Tibial nerve (tissue), 4 donors: ENCODE measurements at regions not wholly inside any gene's neighbourhood (a gene's known extent, or its start where the extent isn't known, plus 50 kb on each side); places are given as distances from the start of the nearest gene placed in this dataset.
A peak's percentile ranks its signal among the peaks of the same experiment; 100 is the strongest.

Source experiments
- DNase-seq, 2 donors: peaks; one replicate each; pipeline ENCODE4 v3.0.0-alpha.2; 2019; ENCODE audit warnings: low spot score in 2 of 2
- H3K27ac ChIP-seq, 4 donors: fragments of 200-600 bp; sonication (generic) in 3 of 4; one replicate each; pipeline ENCODE4 v1.5.1; 2017 to 2019; ENCODE audit warnings: mild to moderate bottlenecking in 1 of 4
- H3K27me3 ChIP-seq, 2 donors: fragments of 200-600 bp; sonication (generic) in 1 of 2; one replicate each; pipeline versions ENCODE4 v1.5.1 to v1.6.0; 2017 to 2019
- H3K36me3 ChIP-seq, 3 donors: fragments of 200-600 bp; sonication (generic); one replicate each; pipeline ENCODE4 v1.5.1; 2018 to 2019
- H3K4me1 ChIP-seq, 4 donors: fragments of 200-600 bp; sonication (generic) in 3 of 4; one replicate each; pipeline ENCODE4 v1.5.1; 2017 to 2019
- H3K4me3 ChIP-seq, 4 donors: fragments of 200-600 bp; sonication (generic) in 3 of 4; one replicate each; pipeline ENCODE4 v1.5.1; 2017 to 2019; ENCODE audit warnings: mild to moderate bottlenecking in 1 of 4, moderate library complexity in 1 of 4
- H3K9me3 ChIP-seq, 4 donors: fragments of 200-600 bp; sonication (generic) in 3 of 4; one replicate each; pipeline ENCODE4 v1.5.1; 2017 to 2019
- CTCF ChIP-seq, 5 experiments: fragments of 200-600 bp in 3 of 5; fragments of 450-650 bp in 2 of 5; sonication (generic) in 3 of 5; IDR thresholded peaks; one replicate each; pipeline ENCODE4 v1.5.1; 2016 to 2019; ENCODE audit warnings: antibody characterized with exemption in 5 of 5, mild to moderate bottlenecking in 3 of 5, moderate library complexity in 2 of 5
- EP300 ChIP-seq, 2 donors: sonication (generic); formaldehyde crosslinking; IDR thresholded peaks; one replicate each; pipeline ENCODE4 v1.6.1; 2017; ENCODE audit warnings: antibody characterized with exemption in 2 of 2, mild to moderate bottlenecking in 1 of 2
- POLR2A ChIP-seq, 2 donors: fragments of 450-650 bp; IDR thresholded peaks; one replicate each; pipeline ENCODE4 v1.6.1; 2017; ENCODE audit warnings: antibody characterized with exemption in 2 of 2, mild to moderate bottlenecking in 2 of 2, moderate library complexity in 2 of 2
- WGBS, 2 donors: methylation state at CpG; one replicate each; pipeline ENCODE4 v1.1.5; 2018; 5-methylcytosine and 5-hydroxymethylcytosine counted together

- no peak overlapping the region for H3K27ac ChIP-seq
- TF ChIP-seq CTCF (IDR thresholded peaks at IDR 0.05) (no peak), EP300 (IDR thresholded peaks at IDR 0.05) (no peak), POLR2A (IDR thresholded peaks at IDR 0.05) (no peak)
- 45 to 47% methylated on average over 2 of the region's 2 CpGs for WGBS, 2 donors
- no peak overlapping the region for H3K4me3 ChIP-seq
- H3K27me3 ChIP-seq: no peaks in the 10 kb centered on the region
- H3K36me3 ChIP-seq: no peaks in the 10 kb centered on the region
- no peaks in the 10 kb centered on the region for H3K9me3 ChIP-seq
- no peaks in the 10 kb centered on the region for H3K4me1 ChIP-seq
- DNase-seq: no peak
Observed at GRCh38 chr2:181139831-181140230, 159.4 kb downstream of the UBE2E3 start.

DNA sequence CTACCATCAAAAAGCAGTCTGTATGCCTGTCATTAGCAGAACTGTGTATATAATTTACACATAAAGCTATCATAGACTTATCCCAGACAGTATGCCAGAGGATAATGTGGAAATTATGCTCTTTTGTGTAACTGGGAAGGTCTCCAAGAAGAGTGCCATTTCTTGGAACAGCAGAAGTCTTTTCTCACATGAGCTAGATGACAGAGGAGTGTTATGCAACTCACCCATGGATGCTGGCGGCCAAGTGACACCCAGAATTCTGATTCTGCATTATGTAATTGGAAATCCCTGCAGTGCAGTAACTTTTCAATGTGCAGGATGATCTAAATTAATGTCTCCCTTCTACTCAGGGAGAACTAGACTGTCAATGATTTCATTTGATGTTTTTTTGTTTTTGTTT is 160.0 kb downstream of the UBE2E3 start:
- 36 to 42% methylated on average over 1 of the region's 1 CpG for WGBS, 2 donors
- Histone ChIP-seq H3K4me3 (no peak overlapping the region), H3K4me1 (no peaks in the 10 kb centered on the region), H3K36me3 (no peaks in the 10 kb centered on the region), H3K27me3 (no peaks in the 10 kb centered on the region), H3K27ac (no peak overlapping the region), H3K9me3 (no peaks in the 10 kb centered on the region)
- peak in 1 of 2 donors; percentile 6 for DNase-seq
- no peak for TF ChIP-seq EP300 (IDR thresholded peaks at IDR 0.05)
- TF ChIP-seq POLR2A (IDR thresholded peaks at IDR 0.05): no peak
- no peak for TF ChIP-seq CTCF (IDR thresholded peaks at IDR 0.05)

GRCh38 chr2:181140928-181141327 is 160.5 kb downstream of the UBE2E3 start:
- no peaks in the 10 kb centered on the region for H3K27me3 ChIP-seq
- 62 to 71% methylated on average over 1 of the region's 1 CpG for WGBS, 2 donors
- H3K27ac ChIP-seq: no peak overlapping the region
- no peaks in the 10 kb centered on the region for H3K36me3 ChIP-seq
- no peak for TF ChIP-seq POLR2A (IDR thresholded peaks at IDR 0.05)
- TF ChIP-seq CTCF (IDR thresholded peaks at IDR 0.05): no peak
- TF ChIP-seq EP300 (IDR thresholded peaks at IDR 0.05): no peak
- H3K4me3 ChIP-seq: no peak overlapping the region
- H3K4me1 ChIP-seq: no peaks in the 10 kb centered on the region
- no peak for DNase-seq
- no peaks in the 10 kb centered on the region for H3K9me3 ChIP-seq

DNA sequence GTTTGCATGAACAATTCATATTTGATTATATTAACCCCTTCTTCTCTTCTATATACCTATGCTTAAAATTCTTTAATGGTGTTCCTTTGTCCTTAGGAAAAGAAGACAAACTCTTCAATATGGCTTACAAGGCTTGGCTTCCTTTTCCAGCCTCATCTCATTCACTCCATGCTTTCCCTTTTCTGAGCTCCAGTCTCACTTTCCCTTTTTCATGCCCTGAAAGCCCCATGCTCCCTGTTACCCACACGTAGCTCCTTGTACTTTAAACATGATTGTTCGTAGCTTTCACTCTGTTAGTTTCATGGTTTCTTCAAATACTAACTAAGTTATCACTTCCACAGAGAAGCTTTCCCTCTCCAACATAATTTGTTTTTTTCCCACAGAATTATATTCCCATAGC is 161.3 kb downstream of the UBE2E3 start:
- Histone ChIP-seq H3K9me3 (no peaks in the 10 kb centered on the region), H3K36me3 (no peaks in the 10 kb centered on the region), H3K4me1 (no peaks in the 10 kb centered on the region), H3K4me3 (no peak overlapping the region), H3K27me3 (no peaks in the 10 kb centered on the region), H3K27ac (no peak overlapping the region)
- DNase-seq: no peak
- 89 to 93% methylated on average over 2 of the region's 2 CpGs for WGBS, 2 donors
- TF ChIP-seq POLR2A (IDR thresholded peaks at IDR 0.05): no peak
- TF ChIP-seq EP300 (IDR thresholded peaks at IDR 0.05): no peak

- Histone ChIP-seq H3K4me1 (no peaks in the 10 kb centered on the region), H3K4me3 (no peak overlapping the region), H3K27ac (no peak overlapping the region), H3K9me3 (no peaks in the 10 kb centered on the region), H3K36me3 (no peaks in the 10 kb centered on the region), H3K27me3 (no peaks in the 10 kb centered on the region)
- DNase-seq: no peak
- TF ChIP-seq EP300 (IDR thresholded peaks at IDR 0.05): no peak
- no peak for TF ChIP-seq CTCF (IDR thresholded peaks at IDR 0.05)
- TF ChIP-seq POLR2A (IDR thresholded peaks at IDR 0.05): no peak
- WGBS, 2 donors: 83 to 87% methylated on average over 4 of the region's 4 CpGs
Observed at GRCh38 chr2:181142514-181142913, 162.1 kb downstream of the UBE2E3 start.

DNA sequence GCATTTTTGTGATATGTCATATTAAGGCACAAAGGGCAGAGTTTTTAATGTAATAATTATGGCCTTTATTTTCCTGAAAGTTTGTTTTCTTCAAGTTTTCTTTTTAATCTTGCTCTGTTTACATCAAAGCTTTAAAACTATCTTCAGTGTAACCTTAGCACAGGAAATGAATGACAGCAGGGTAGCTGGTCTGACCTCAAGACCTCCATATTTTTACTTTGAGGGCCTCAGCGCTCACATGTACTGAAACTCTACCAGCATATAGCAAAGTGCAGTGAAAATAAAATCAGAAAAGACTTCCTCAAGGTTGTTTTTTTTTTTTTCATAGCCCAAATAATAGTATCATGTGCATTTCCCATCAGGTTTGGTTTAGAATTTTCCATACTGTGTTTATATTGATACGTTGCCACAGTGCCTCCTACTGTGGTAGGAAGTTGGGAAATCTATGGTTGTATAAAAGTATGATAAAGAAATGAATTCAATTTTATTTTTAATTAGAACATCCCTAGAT is 163.4 kb downstream of the UBE2E3 start:
- no peak overlapping the region for H3K27ac ChIP-seq
- no peaks in the 10 kb centered on the region for H3K4me1 ChIP-seq
- H3K36me3 ChIP-seq: no peaks in the 10 kb centered on the region
- no peak for TF ChIP-seq POLR2A (IDR thresholded peaks at IDR 0.05)
- no peak for TF ChIP-seq CTCF (IDR thresholded peaks at IDR 0.05)
- TF ChIP-seq EP300 (IDR thresholded peaks at IDR 0.05): no peak
- H3K27me3 ChIP-seq: no peaks in the 10 kb centered on the region
- H3K4me3 ChIP-seq: no peak overlapping the region
- H3K9me3 ChIP-seq: no peaks in the 10 kb centered on the region
- no peak for DNase-seq
- WGBS, 2 donors: 88 to 91% methylated on average over 2 of the region's 2 CpGs
